ENCODE measurements at regions not wholly inside any gene's neighbourhood (a gene's known extent, or its start where the extent isn't known, plus 50 kb on each side); places are given as distances from the start of the nearest gene placed in this dataset.

- ATAC-seq: no peak
- intact Hi-C loops (cut with DNase I): no loop called here
Measured at GRCh38 chr5:6309949-6310348, 68.4 kb downstream of the MED10 start.

GRCh38 chr5:6308683-6309082 is 69.7 kb downstream of the MED10 start:
- H3K4me3 ChIP-seq: no peak overlapping the region
- H3K4me1 ChIP-seq: no peaks in the 10 kb centered on the region
- no peaks in the 10 kb centered on the region for H3K27me3 ChIP-seq (ENCODE audit: low read depth)
- intact Hi-C loops (cut with DNase I): no loop called here
- no peaks in the 10 kb centered on the region for H3K36me3 ChIP-seq
- no peak for ATAC-seq
- TF ChIP-seq CTCF (IDR thresholded peaks at IDR 0.05): no peak
- DNase-seq: no peak
- no peaks in the 10 kb centered on the region for H3K9me3 ChIP-seq
- no peak overlapping the region for H3K27ac ChIP-seq

More at GRCh38 chr5:6309949-6310348, 68.4 kb downstream of the MED10 start:
- no peak for TF ChIP-seq CTCF (IDR thresholded peaks at IDR 0.05)
- H3K9me3 ChIP-seq: no peaks in the 10 kb centered on the region
- H3K36me3 ChIP-seq: no peaks in the 10 kb centered on the region
- no peaks in the 10 kb centered on the region for H3K27me3 ChIP-seq (ENCODE audit: low read depth)
- DNase-seq: no peak
- no peak overlapping the region for H3K4me3 ChIP-seq
- H3K4me1 ChIP-seq: no peaks in the 10 kb centered on the region
- H3K27ac ChIP-seq: no peak overlapping the region

- intact Hi-C loops (cut with DNase I): no loop called here
- Histone ChIP-seq H3K27ac (no peak overlapping the region), H3K4me3 (no peak overlapping the region), H3K9me3 (no peaks in the 10 kb centered on the region), H3K4me1 (no peaks in the 10 kb centered on the region), H3K36me3 (no peaks in the 10 kb centered on the region), H3K27me3 (ENCODE audit: low read depth) (no peaks in the 10 kb centered on the region)
- DNase-seq (no peak), ATAC-seq (no peak)
- TF ChIP-seq CTCF (IDR thresholded peaks at IDR 0.05): no peak
Measured at GRCh38 chr5:6307304-6307703, 71.0 kb downstream of the MED10 start.

GRCh38 chr5:6305853-6306252 is 72.5 kb downstream of the MED10 start:
- Histone ChIP-seq H3K27me3 (ENCODE audit: low read depth) (no peaks in the 10 kb centered on the region), H3K9me3 (no peaks in the 10 kb centered on the region), H3K27ac (no peak overlapping the region), H3K36me3 (no peaks in the 10 kb centered on the region), H3K4me3 (no peak overlapping the region), H3K4me1 (no peaks in the 10 kb centered on the region)
- no peak for TF ChIP-seq CTCF (IDR thresholded peaks at IDR 0.05)
- intact Hi-C loops (cut with DNase I): no loop called here
- ATAC-seq: no peak
- no peak for DNase-seq

- no peaks in the 10 kb centered on the region for H3K4me1 ChIP-seq
- H3K27me3 ChIP-seq (ENCODE audit: low read depth): no peaks in the 10 kb centered on the region
- no peak overlapping the region for H3K27ac ChIP-seq
- intact Hi-C loops (cut with DNase I): no loop called here
- H3K4me3 ChIP-seq: no peak overlapping the region
- DNase-seq (no peak), ATAC-seq (no peak)
- no peaks in the 10 kb centered on the region for H3K36me3 ChIP-seq
- H3K9me3 ChIP-seq: no peaks in the 10 kb centered on the region
- no peak for TF ChIP-seq CTCF (IDR thresholded peaks at IDR 0.05)
Measured at GRCh38 chr5:6302684-6303083, 75.7 kb downstream of the MED10 start.

- TF ChIP-seq CTCF (IDR thresholded peaks at IDR 0.05): no peak
- ATAC-seq (no peak), DNase-seq (no peak)
- no peaks in the 10 kb centered on the region for H3K36me3 ChIP-seq
- H3K9me3 ChIP-seq: no peaks in the 10 kb centered on the region
- H3K27ac ChIP-seq: no peak overlapping the region
- H3K4me1 ChIP-seq: no peaks in the 10 kb centered on the region
- H3K4me3 ChIP-seq: no peak overlapping the region
- intact Hi-C loops (cut with DNase I): no loop called here
- no peaks in the 10 kb centered on the region for H3K27me3 ChIP-seq (ENCODE audit: low read depth)
Measured at GRCh38 chr5:6302075-6302474, 76.3 kb downstream of the MED10 start.

Measured in lower lobe of right lung (tissue), 2 donors.